ENCODE measurements at regions not wholly inside any gene's neighbourhood (a gene's known extent, or its start where the extent isn't known, plus 50 kb on each side); places are given as distances from the start of the nearest gene placed in this dataset.
"Not testable (repeated sequence)": the region's sequence is repeated elsewhere in the genome, so short reads cannot be mapped to it uniquely, and the experiment has no call there.

DNA sequence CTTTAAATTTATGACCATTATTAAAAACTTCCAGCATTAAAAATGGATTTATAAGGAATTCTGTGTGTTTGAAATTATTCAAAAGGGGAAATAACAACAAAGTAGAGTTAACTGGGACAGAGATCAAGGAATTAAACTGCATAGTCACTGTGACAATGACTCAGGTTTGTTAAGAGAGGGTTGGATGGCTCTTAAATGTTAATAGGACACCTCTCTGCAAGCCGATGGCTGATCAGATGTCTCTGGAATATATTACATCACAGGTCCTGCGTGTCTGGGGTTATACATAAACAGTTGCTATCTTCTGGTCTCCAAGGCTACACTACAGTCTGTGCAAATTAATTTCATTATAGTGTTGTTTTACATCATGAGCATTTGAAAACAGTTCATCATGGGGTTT, 574.3 kb downstream of the COL12A1 start:
- ATAC-seq = no peak
- DNase-seq = no peak

GRCh38 chr6:74626288-74626687, 579.6 kb downstream of the COL12A1 start:
- no peak for ATAC-seq
- no peak for DNase-seq

GRCh38 chr6:74623027-74623426, 582.8 kb downstream of the COL12A1 start:
- ATAC-seq = no peak
- DNase-seq = no peak

DNA sequence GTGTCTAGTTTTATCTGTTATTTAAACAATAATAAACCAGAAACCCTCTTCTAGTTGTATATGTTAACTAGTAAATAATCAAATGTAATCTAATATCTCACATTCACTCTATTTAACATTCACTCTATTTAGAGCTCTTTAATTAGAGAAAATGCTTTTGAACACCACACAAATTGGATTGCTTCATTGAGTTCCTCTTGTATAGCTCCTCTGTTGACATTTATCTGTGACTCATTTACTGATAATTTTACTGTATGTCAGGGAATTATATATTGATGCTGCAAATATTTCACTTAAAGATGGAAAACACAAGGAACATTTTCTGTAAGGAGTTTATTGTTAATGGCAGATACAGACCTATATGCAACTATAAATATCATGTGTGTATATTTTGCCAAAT, 594.6 kb downstream of the COL12A1 start:
- DNase-seq (no peak), ATAC-seq (no peak)

- ATAC-seq (no peak), DNase-seq (no peak)
These were observed 595.5 kb downstream of the COL12A1 start for GRCh38 chr6:74610352-74610751.

DNA sequence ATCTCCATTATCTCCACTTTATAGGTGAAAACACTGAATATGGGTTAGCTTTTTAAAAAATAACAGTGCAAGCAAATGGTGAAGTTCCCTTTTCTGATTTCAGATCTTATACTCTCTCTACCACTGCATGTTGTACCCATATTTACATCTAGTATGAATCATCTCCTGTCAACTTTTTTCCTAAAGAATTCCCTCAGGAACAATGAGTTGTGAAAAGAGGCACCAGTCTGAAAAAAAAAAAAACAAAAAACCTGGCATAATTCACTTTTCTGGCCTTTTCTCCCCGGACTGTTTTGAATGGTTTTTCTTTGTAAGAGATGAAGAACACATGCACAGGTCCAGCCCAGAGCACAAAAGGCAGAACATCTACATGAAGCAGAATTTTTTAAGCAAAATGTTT, 596.0 kb downstream of the COL12A1 start:
- ATAC-seq (no peak), DNase-seq (no peak)

DNA sequence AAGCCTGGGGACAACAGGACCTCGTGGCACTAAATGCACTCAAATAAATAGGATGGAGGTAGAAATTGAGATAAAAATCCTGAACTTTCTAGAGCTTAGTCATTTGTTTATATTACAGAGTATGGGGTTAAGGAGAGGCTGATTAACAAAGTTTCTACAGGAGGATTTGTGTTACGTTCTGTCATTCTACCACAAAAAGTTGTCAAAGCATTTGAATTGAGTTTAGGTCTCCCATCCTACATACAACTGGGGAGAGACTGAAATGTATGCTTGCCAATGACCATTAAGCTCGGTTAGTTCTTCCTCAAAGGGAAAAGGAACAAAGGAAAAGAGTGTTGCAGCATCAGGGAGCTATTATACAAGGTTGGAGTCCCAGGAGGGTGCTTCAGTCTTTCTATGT, 597.9 kb downstream of the COL12A1 start:
- ATAC-seq (no peak), DNase-seq (no peak)

- ATAC-seq = no peak
- DNase-seq = no peak
These were observed 598.4 kb downstream of the COL12A1 start for GRCh38 chr6:74607468-74607867.

DNA sequence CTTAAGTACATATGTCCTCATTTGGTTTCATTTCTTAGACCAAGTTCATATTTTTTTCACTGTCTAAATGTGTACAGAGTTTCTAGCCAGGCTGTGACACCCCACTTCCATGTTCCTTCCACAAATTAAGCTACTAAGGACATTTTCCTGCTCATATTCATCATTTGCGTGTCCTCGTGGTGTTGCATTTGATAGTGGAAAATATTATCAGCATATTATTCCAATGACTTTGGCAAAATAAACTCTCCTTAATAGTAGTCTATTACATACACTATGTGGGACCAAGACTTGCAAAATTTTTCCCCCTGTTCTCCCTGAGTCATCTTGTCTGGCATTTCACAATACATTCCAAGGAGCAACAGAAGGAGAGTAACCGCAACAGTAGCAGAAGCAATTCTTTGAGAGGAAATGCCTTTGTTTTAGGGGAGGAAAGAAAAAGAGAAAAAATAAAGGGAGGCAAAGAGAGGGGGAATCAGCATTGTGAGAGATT, 599.2 kb downstream of the COL12A1 start:
- no peak for ATAC-seq
- DNase-seq = no peak

GRCh38 chr6:74605922-74606581, 599.8 kb downstream of the COL12A1 start:
- no peak for ATAC-seq
- DNase-seq = no peak

DNA sequence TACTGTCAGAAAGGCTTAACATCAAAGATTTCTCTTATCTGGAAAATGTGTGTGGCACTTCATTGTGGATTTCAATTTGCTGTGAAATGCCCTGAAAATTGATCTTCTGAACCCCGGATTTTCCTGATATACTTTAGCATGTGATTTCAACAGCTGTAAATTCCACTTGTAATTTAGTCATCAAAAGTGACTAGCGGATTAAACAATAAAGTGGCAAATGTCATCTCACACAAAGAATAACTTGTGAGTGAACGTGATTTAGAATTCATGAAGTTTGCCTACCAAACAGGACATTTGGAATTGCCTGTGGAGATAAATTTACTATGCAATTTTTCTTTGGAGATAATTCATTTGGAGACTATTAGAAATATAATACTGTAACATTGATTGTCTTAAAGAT, 601.6 kb downstream of the COL12A1 start:
- ATAC-seq = no peak
- no peak for DNase-seq

GRCh38 chr6:74603322-74604076, 602.4 kb downstream of the COL12A1 start:
- DNase-seq (no peak), ATAC-seq (no peak)

DNA sequence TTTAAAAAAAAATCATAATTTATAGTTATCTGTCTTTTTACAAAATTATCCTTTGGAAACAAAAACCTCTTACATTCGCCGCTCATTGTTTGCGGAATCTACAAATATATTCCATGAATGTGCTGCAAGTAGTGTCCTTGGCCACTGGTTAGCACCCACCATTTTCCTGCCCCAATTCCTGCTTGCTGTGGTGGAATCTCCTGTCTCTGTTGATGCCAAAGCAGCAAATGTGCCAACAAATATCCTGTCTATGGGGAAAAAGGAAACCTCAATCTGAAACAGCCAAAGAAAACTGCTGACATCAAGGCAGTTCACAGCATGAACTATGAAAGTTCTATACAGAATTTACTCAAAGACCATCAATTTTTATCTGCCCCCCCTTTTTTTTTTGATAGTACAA, 603.6 kb downstream of the COL12A1 start:
- ATAC-seq (no peak), DNase-seq (no peak)

DNA sequence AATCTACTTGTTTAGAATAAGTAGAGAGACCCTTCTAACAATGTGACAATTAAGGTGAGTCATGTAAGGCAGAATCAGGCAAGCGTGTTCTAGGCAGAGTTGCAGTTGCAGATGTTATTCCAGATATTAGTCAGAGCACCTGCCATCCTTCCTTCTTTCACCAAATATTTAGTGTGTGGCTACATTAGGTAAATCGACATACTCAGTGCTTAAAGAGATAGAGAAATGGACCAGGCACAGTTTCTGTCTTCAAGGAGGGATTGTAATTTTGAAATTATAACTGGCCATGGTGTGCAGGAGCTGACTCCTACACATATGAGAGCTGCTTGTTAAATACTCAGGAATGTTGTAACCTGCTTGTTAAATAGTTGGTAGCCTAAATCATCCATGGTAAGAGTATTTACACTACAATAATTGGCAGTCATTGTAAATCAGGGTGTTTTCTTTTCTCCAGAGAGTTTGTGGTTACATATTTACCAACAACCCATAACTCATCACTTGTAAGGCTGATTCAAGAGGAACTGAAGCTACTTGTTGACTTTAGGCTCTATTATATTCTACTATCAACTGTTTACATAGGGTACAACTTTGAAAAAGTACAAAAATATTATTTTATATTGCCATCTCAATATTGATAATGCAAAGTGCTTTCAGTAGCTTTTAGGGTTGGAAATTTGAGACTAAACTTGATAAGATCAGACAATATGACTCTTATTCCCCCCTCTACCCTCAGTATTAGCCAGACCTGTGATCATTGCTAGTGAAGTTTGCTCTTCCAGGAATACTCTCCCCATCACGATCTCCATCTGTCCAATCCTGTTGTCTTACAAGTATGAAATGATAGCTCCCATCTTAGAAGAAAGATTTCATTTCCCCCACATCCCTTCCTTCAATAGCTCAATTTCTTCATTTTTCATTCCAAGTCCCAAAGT, 607.1 kb downstream of the COL12A1 start:
- no peak for ATAC-seq
- DNase-seq = no peak

DNA sequence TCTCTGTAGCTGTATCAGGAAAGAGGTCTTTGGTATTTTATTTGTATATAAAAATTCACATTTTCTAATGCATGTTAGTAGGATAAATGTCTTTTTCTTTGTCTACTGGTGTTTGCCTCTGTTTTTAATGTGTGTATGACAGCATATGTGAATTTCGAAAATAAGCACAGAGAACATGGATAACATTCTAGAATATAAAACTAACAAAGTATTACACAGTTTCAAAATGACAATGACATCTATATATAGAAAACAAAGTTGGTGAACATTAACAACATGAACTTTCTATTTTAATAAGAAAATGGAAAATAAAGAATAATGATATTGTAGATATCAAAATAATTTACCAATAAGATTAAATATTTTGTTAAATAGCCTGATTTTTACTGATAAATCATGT, 608.0 kb downstream of the COL12A1 start:
- no peak for ATAC-seq
- no peak for DNase-seq

- DNase-seq (no peak), ATAC-seq (no peak)
These were observed 608.6 kb downstream of the COL12A1 start for GRCh38 chr6:74597266-74597665.

- DNase-seq = no peak
- ATAC-seq = no peak
These were observed 609.3 kb downstream of the COL12A1 start for GRCh38 chr6:74596588-74596987.

DNA sequence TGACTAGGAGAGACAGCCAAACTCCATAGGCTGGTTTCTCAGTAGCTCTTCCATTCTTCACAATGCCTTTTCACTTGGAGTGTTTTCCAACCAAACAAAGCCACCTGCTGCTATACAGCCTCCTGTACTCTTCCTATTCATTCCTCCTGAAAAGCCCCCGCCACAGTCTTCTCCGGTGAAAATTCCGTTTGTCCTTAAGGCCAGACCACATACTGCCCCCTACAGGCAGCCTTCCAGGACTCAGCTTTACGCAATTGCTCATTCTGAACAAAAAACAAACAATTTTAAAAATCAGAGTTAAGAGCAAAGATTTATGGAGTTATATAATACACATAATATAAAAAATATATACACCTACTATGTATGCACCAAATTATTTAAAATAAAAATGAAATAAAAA, 611.5 kb downstream of the COL12A1 start:
- ATAC-seq, DNase-seq: not testable (repeated sequence)

DNA sequence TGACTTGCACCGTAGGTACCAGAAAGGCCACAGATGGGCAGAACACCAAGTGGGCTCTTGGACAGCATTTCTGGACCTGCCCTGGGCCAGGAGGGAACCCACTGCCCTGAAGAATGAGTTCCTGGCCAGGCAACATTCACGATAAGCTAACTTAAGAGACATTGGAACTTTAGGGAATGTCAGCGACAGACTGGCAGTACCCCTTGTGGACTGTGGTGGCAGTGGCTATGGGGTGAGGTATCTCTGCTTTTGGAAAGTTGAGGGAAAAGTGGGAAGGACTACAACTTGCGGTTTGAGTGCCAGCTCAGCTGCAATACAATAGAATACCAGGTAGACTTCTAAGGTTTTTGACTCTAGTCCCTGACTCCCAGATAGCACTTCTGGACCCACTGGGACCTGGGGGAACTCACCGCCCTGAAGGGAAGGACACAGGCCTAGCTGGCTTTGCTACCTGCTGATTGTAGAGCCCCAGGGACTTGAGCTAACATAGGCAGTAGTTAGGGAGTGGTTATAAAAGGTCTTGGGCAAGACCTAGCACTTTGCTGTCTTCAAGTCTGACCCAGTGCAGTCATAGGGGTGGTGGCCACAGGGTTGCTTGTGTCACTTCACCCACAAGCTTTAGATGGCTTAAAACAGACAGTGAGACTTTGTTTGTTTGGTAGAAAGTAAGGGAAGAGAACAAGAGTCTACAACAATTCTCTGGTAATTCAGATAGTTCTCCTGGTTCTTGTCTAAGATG, 617.6 kb downstream of the COL12A1 start:
- DNase-seq (no peak), ATAC-seq (no peak)

- DNase-seq = no peak
- no peak for ATAC-seq
These were observed 618.5 kb downstream of the COL12A1 start for GRCh38 chr6:74587386-74587785.

- ATAC-seq (no peak), DNase-seq (no peak)
These were observed 620.1 kb downstream of the COL12A1 start for GRCh38 chr6:74585753-74586152.

DNA sequence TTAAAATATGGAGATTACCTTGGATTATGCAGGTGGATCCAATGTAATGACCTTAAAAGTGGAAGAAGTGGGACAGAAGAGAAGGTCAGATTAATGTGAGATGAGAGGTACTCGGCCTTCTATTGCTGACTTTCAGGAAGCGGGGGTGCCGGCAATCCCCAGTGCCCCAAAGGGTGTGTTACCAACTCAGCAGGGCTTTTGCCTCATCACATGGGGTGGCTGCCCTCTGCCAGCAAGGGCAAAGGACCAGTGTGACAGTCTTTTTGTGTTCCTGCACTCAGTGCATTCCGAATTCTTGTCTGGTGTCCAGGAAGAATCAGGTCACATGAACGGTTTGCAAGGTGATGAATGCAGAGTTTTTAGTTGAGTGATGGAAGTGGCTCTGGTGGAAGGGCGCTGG, 624.2 kb downstream of the COL12A1 start:
- no peak for ATAC-seq
- no peak for DNase-seq

All from stimulated activated naive CD8-positive, alpha-beta T cell treated with anti-CD3 and anti-CD28 coated beads, Interleukin-15, Interleukin-2, amounts not matched to agents 100 U/mL and 50 U/mL, for 24 hours (primary cell).